ENCODE measurements at regions not wholly inside any gene's neighbourhood (a gene's known extent, or its start where the extent isn't known, plus 50 kb on each side); places are given as distances from the start of the nearest gene placed in this dataset.

DNA sequence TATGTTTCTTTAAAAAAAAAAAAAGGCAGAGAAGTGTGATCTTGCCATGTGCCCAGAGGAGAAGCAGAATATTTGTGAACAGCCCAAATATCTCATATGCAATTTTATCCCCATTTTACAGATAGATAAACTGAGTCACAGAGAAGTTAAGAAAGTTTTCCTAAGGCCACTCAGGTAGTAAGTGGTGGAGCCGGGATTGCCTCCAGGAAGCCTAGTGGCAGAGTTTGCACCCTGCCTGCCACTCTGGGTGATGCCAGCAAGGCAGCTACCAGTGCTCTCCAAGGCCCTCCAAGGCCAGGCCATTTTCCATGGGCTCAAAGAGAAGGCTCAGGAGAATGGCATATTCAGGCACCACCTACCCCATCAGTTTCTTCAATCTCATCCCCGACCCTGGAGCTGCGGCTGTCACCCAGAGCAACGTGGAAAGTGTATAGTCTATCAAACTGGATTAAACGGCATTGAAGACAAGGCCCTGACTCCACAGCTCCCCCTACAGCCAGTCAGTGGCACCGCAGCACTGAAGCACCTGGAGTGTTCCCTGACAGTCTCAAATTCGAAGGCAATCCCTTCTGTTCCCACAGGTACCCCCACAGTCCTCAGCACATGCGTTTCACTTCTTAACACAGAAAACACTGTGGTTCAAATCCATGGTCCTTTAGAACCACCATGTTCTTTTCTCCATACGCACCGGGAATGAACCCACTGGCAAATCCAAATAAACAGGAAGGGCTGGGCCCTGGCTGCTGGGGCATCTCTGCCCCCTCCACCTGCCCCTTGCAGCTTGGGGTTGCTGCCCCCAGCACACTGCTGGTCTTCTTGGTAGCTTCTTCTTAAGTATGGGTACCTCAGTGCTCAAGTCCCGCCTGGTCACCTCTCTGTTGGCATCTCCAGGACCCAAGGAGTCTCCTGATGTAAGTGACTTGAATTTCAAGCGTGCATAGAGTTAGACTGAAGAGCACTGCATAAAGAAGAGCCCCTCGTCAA is 175.3 kb downstream of the INHBB start:
- no peaks in the 10 kb centered on the region for H3K4me1 Mint-ChIP-seq (ENCODE audit: low read depth)
- H3K4me3 Mint-ChIP-seq, result no peak overlapping the region
- DNase-seq, result peak; percentile 39 to 48
- H3K27ac Mint-ChIP-seq, result no peak overlapping the region
- H3K27me3 Mint-ChIP-seq (ENCODE audit: low read depth), result peaks cover 20% of the 10 kb centered on the region
- no peaks in the 10 kb centered on the region for H3K9me3 Mint-ChIP-seq
- ATAC-seq (replicated peaks in 1 of 2), result peak; percentile 25 to 40
- H3K36me3 Mint-ChIP-seq (ENCODE audit: insufficient read depth in 2 of 2), result no peaks in the 10 kb centered on the region

DNA sequence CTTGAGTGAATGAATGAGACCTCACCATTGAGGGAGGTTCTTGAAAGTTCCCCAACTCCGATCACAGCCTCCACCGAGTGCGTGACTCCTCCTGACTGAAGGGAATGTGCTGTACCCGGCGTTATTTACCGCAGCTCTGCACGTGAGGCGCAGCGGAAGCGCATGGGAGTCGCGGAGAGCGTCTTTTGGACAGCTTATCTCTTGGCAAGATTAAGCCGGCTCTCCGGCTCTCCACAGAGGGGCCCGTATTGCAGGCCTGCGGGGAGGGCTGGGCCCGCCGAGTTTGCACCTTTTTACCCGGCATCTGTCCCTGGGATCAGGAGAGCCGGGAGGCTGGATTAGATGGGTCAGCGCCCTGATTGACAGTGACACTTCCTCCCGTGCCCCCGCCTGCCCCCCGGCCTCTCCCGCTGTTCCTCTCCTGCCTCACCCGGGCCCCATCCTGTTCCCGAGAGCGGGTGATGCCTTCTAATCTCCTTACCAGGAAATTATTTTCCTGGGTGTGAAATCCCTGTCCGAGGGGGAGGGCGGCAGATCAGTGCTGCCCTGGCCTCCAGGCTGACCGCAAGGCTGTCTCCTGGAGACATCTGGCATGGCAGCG is 176.3 kb downstream of the INHBB start:
- ATAC-seq (replicated peaks in 1 of 2), result no peak
- Mint-ChIP-seq H3K4me3 (no peak overlapping the region), H3K27me3 (ENCODE audit: low read depth) (peaks cover 19% of the 10 kb centered on the region)

GRCh38 chr2:120523766-120524165 is 177.8 kb downstream of the INHBB start:
- H3K4me3 Mint-ChIP-seq, result no peak overlapping the region
- no peak overlapping the region for H3K27ac Mint-ChIP-seq
- H3K27me3 Mint-ChIP-seq (ENCODE audit: low read depth), result peaks cover 20% of the 10 kb centered on the region
- no peaks in the 10 kb centered on the region for H3K9me3 Mint-ChIP-seq
- DNase-seq, result no peak
- ATAC-seq (replicated peaks in 1 of 2), result no peak
- no peaks in the 10 kb centered on the region for H3K36me3 Mint-ChIP-seq (ENCODE audit: insufficient read depth in 2 of 2)
- no peaks in the 10 kb centered on the region for H3K4me1 Mint-ChIP-seq (ENCODE audit: low read depth)

More for the DNA sequence above, 176.3 kb downstream of the INHBB start:
- no peak for DNase-seq
- Mint-ChIP-seq H3K4me1 (ENCODE audit: low read depth) (no peaks in the 10 kb centered on the region), H3K36me3 (ENCODE audit: insufficient read depth in 2 of 2) (no peaks in the 10 kb centered on the region), H3K9me3 (no peaks in the 10 kb centered on the region), H3K27ac (no peak overlapping the region)

DNA sequence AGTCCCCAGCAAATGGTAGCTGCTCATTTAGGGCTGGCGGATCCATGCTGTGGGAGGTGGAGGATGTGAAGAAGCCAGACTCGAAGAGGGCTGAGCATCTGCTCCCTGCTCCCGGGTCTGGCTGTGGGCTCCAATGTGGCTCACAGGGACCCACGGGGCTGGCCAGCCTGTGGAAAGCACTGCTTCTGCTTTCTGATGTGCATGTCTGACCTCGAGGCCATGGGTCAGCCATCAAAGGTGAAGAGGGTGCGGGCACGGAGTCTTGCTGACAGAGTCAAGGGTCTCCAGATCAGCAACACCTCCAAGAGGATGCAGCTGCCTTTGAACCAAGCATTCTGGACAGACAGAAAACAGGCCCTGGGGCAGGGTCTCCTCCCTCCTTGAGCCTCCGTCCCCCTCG is 178.2 kb downstream of the INHBB start:
- no peak overlapping the region for H3K4me3 Mint-ChIP-seq
- ATAC-seq (replicated peaks in 1 of 2) (no peak), DNase-seq (no peak)
- no peaks in the 10 kb centered on the region for H3K9me3 Mint-ChIP-seq
- peaks cover 20% of the 10 kb centered on the region for H3K27me3 Mint-ChIP-seq (ENCODE audit: low read depth)
- no peaks in the 10 kb centered on the region for H3K4me1 Mint-ChIP-seq (ENCODE audit: low read depth)
- no peaks in the 10 kb centered on the region for H3K36me3 Mint-ChIP-seq (ENCODE audit: insufficient read depth in 2 of 2)
- no peak overlapping the region for H3K27ac Mint-ChIP-seq

- Mint-ChIP-seq H3K9me3 (no peaks in the 10 kb centered on the region), H3K4me1 (ENCODE audit: low read depth) (no peaks in the 10 kb centered on the region), H3K27ac (no peak overlapping the region), H3K27me3 (ENCODE audit: low read depth) (peaks cover 20% of the 10 kb centered on the region), H3K36me3 (ENCODE audit: insufficient read depth in 2 of 2) (no peaks in the 10 kb centered on the region), H3K4me3 (no peak overlapping the region)
- ATAC-seq (replicated peaks in 1 of 2) (no peak), DNase-seq (no peak)
Observed at GRCh38 chr2:120525056-120526046, 179.4 kb downstream of the INHBB start.

DNA sequence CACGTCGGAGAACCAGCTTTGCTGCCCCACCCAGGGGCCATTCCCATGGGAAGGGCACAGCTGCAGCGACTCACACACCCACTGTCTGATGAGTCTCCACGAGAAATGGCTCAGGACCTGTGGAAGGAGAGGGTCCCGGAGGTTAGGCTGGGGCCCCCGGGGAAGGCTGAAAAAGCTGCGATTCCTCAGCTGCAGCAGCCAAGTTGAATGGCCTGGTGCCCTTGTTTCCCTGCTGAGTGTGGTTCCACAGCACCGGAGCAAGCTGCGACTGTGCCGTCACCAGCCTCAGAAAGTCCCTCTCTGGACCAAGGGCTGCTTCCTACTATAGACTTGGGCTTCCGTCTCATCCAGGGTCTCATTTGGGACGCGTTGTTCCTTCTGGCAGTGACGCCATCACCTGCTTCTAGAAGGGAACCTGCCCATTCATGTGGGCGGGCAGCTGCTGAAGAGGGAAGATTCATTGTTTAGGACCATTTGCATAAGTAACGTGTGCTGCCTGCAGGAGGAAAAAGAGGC is 180.2 kb downstream of the INHBB start:
- DNase-seq (no peak), ATAC-seq (replicated peaks in 1 of 2) (no peak)
- Mint-ChIP-seq H3K4me1 (ENCODE audit: low read depth) (no peaks in the 10 kb centered on the region), H3K9me3 (no peaks in the 10 kb centered on the region), H3K36me3 (ENCODE audit: insufficient read depth in 2 of 2) (no peaks in the 10 kb centered on the region), H3K4me3 (no peak overlapping the region), H3K27ac (no peak overlapping the region), H3K27me3 (ENCODE audit: low read depth) (peaks cover 20% of the 10 kb centered on the region)

DNA sequence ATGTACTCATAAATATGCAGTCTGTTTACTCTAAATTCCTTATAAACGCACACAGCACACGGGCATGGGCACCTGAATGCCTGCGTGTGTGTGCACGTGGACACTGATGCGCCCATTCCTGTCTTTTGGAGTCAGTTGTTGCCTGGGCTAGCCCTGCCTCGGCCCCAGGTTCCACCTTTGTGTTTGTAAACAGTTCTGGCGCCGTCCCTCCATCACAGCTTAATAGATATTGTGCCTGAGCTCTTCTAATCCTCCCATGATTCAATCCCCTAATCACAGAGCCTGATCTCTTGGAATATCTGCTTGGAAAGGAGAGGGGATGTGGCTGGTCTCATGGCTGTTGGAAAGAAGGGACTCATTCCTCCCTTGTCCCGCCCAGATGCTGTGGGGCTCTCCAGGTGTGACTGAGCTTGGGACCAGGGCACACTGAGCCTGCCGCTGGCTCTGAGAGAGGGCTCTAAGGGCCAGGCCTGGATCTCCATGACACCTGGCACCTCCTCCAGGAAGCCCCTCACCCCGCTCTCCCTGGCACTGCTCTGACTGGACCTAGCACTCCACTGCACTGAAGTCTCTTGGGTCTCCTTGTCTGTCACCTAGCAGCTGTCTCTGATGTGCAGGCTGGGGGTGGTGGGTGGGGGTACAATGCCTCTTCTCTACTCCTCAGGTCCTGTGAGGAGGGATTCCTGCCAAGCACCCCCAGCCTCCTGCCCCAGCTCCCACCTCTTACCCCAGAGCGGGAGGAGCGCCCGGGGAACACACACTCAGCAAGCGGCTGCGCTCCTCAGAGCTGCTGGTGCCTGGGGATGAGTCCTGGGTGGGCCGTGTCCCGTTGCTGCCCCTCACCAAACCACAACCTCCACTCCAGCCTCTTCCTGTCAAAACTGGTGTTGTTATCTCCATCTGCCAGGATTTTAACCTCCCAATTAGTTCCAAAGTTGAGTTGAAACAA is 181.3 kb downstream of the INHBB start:
- Mint-ChIP-seq H3K27me3 (ENCODE audit: low read depth) (peaks cover 16% of the 10 kb centered on the region), H3K4me1 (ENCODE audit: low read depth) (no peaks in the 10 kb centered on the region), H3K27ac (no peak overlapping the region), H3K4me3 (no peak overlapping the region), H3K36me3 (ENCODE audit: insufficient read depth in 2 of 2) (no peaks in the 10 kb centered on the region), H3K9me3 (no peaks in the 10 kb centered on the region)
- DNase-seq, result no peak
- ATAC-seq (replicated peaks in 1 of 2), result no peak

DNA sequence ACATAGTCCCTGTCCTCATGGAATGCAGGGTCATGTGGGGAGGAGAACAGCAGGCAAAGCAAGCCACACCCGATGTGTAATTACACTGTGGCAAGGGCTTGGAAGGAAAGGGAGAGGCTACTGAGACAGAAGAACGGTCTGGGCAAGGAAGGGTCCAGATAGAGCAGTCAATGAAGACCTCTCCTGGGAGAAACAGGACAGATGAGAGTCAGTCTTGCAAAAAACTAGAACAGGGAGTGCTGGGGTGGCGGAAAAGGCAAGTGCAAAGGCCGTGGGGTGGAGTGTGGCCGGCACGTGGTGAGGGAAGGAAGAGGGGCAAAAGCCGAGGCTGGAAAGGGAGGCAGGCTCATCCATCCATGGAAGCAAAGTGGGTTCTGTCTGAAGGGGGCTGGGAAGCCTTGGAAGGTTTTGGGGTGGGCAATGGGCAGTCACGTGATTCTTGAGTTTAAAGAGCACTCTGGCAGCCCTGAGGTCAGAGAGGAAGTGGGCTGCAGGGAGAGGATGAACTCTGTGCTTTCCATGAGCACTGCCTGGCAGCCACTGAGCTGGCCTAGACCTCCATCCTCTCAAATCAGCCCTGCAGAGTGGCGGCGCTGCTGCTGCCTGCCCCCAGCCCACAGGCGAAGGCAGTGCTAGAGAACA is 182.2 kb downstream of the INHBB start:
- no peaks in the 10 kb centered on the region for H3K36me3 Mint-ChIP-seq (ENCODE audit: insufficient read depth in 2 of 2)
- ATAC-seq (replicated peaks in 1 of 2) (no peak), DNase-seq (no peak)
- no peaks in the 10 kb centered on the region for H3K9me3 Mint-ChIP-seq
- peaks cover 16% of the 10 kb centered on the region for H3K27me3 Mint-ChIP-seq (ENCODE audit: low read depth)
- H3K4me3 Mint-ChIP-seq, result no peak overlapping the region
- no peaks in the 10 kb centered on the region for H3K4me1 Mint-ChIP-seq (ENCODE audit: low read depth)
- H3K27ac Mint-ChIP-seq, result no peak overlapping the region

DNA sequence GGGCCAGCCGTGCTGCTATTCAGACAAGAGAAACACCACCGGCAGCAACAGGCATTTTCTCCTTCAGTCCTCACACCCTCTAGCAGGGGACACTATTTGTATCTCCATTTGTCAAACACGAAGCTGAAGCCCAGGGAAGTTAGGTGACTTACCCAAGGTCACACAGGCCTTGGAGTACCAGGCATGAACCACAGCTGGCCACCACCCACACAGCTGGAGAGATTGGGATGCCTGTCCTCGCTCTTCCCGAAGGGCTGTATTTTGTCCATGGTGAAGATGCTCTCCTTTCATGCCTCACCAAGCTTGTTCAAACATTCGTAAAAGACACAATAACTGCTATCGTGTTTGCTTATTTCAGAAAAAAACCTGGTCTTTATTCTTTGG is 182.7 kb downstream of the INHBB start:
- no peaks in the 10 kb centered on the region for H3K36me3 Mint-ChIP-seq (ENCODE audit: insufficient read depth in 2 of 2)
- H3K4me3 Mint-ChIP-seq, result no peak overlapping the region
- H3K27ac Mint-ChIP-seq, result no peak overlapping the region

GRCh38 chr2:120530781-120531180 is 184.8 kb downstream of the INHBB start:
- ATAC-seq (replicated peaks in 1 of 2) (no peak), DNase-seq (no peak)
- no peaks in the 10 kb centered on the region for H3K4me1 Mint-ChIP-seq (ENCODE audit: low read depth)
- no peak overlapping the region for H3K27ac Mint-ChIP-seq
- H3K4me3 Mint-ChIP-seq, result no peak overlapping the region
- H3K9me3 Mint-ChIP-seq, result no peaks in the 10 kb centered on the region
- no peaks in the 10 kb centered on the region for H3K36me3 Mint-ChIP-seq (ENCODE audit: insufficient read depth in 2 of 2)
- peaks cover 7% of the 10 kb centered on the region for H3K27me3 Mint-ChIP-seq (ENCODE audit: low read depth)

More for the DNA sequence above, 182.7 kb downstream of the INHBB start:
- Mint-ChIP-seq H3K4me1 (ENCODE audit: low read depth) (no peaks in the 10 kb centered on the region), H3K27me3 (ENCODE audit: low read depth) (peaks cover 16% of the 10 kb centered on the region), H3K9me3 (no peaks in the 10 kb centered on the region)
- no peak for ATAC-seq (replicated peaks in 1 of 2)
- no peak for DNase-seq

- no peak overlapping the region for H3K27ac Mint-ChIP-seq
- peaks cover 7% of the 10 kb centered on the region for H3K27me3 Mint-ChIP-seq (ENCODE audit: low read depth)
- no peaks in the 10 kb centered on the region for H3K9me3 Mint-ChIP-seq
- ATAC-seq (replicated peaks in 1 of 2) (no peak), DNase-seq (no peak)
- H3K4me1 Mint-ChIP-seq (ENCODE audit: low read depth), result no peaks in the 10 kb centered on the region
- H3K4me3 Mint-ChIP-seq, result no peak overlapping the region
- H3K36me3 Mint-ChIP-seq (ENCODE audit: insufficient read depth in 2 of 2), result no peaks in the 10 kb centered on the region
Observed at GRCh38 chr2:120531365-120531764, 185.4 kb downstream of the INHBB start.
